GM12878 (cell line): ENCODE measurements at regions not wholly inside any gene's neighbourhood (a gene's known extent, or its start where the extent isn't known, plus 50 kb on each side); places are given as distances from the start of the nearest gene placed in this dataset.

ENCODE experiments used
- ATAC-seq: fragments of 200-7000 bp; cut with Tn5 transposase; 3 replicates; pipeline ENCODE4 v1.9.1; 2020; ENCODE audit warnings: mild to moderate bottlenecking, moderate library complexity
- BruUV-seq: library from RNA; stranded (reverse); fragments of 400-500 nt; replicated peaks from 2 replicates; lab custom pipeline; 2021; lab: Mats Ljungman, UMichigan
- CTCF ChIA-PET: fragments of 300-600 bp; sonication (Branson Sonifier 250); formaldehyde crosslinking; extraction: SDS; loops from one replicate; lab custom pipeline; 2021; ENCODE audit warnings: inconsistent platforms; lab: Yijun Ruan, JAX
- POLR2A ChIA-PET: fragments of 350-600 bp; formaldehyde crosslinking; extraction: SDS; loops from one replicate; lab custom pipeline; 2021; ENCODE audit warnings: inconsistent platforms; lab: Charles Lee
- RAD21 ChIA-PET: fragments of 300-600 bp; sonication (Branson Sonifier 250); formaldehyde crosslinking; loops from one replicate; lab custom pipeline; 2023; ENCODE audit warnings: antibody characterized with exemption; ENCODE audit not compliant: unreplicated experiment; lab: Charles Lee
- SMC1A ChIA-PET: fragments of 300-600 bp; sonication (Branson Sonifier 250); formaldehyde crosslinking; loops from one replicate; lab custom pipeline; 2023; ENCODE audit not compliant: unreplicated experiment, uncharacterized antibody; lab: Charles Lee
- DNase-seq: peaks from one replicate; pipeline ENCODE4 v3.0.0-alpha.2; 2011; ENCODE audit warnings: low read depth, low spot score
- FAIRE-seq: peaks from 3 replicates; lab custom pipeline; 2011; peaks lifted over from hg19 to GRCh38; lab: Jason Lieb, UNC
- H2AFZ ChIP-seq: 2 replicates; pipeline ENCODE4 v1.6.0; 2011; ENCODE audit warnings: low read depth, low read length, control low read depth; ENCODE audit not compliant: control insufficient read depth
- H3K27ac ChIP-seq: 2 replicates; pipeline ENCODE4 v1.5.1; 2011; ENCODE audit warnings: control low read depth; ENCODE audit not compliant: control insufficient read depth, insufficient read depth
- H3K27me3 ChIP-seq, 2 experiments: replicated peaks in 1 of 2; 2 replicates each; pipeline versions ENCODE4 v1.6.0 to v1.6.1; 2011; ENCODE audit warnings: low read length in 1 of 2; ENCODE audit not compliant: control insufficient read depth in 2 of 2, insufficient read depth in 2 of 2
- H3K36me3 ChIP-seq, 2 experiments: 2 replicates each; pipeline ENCODE4 v1.5.1; 2011; ENCODE audit warnings: low read length in 1 of 2; ENCODE audit not compliant: control insufficient read depth in 2 of 2, insufficient read depth in 2 of 2
- H3K4me1 ChIP-seq: 2 replicates; pipeline ENCODE4 v1.6.1; 2011; ENCODE audit warnings: mild to moderate bottlenecking, low read length, moderate library complexity, mixed read lengths; ENCODE audit not compliant: control insufficient read depth, insufficient read depth
- H3K4me2 ChIP-seq: 2 replicates; pipeline ENCODE4 v1.6.0; 2011; ENCODE audit warnings: control low read depth; ENCODE audit not compliant: control insufficient read depth, insufficient read depth
- H3K4me3 ChIP-seq: fragments of 200-600 bp; sonication (generic); 2 replicates; pipeline ENCODE4 v1.5.1; 2016
- H3K79me2 ChIP-seq: 2 replicates; pipeline ENCODE4 v1.6.0; 2011; ENCODE audit warnings: low read length; ENCODE audit not compliant: control insufficient read depth, insufficient read depth
- H3K9ac ChIP-seq: 2 replicates; pipeline ENCODE4 v1.8.0; 2011; ENCODE audit warnings: low read length, control low read depth, mixed read lengths; ENCODE audit not compliant: control insufficient read depth, insufficient read depth
- H3K9me3 ChIP-seq: replicated peaks from 3 replicates; pipeline ENCODE4 v1.5.1; 2011; ENCODE audit warnings: mild to moderate bottlenecking, low read length; ENCODE audit not compliant: control insufficient read depth, insufficient read depth
- H4K20me1 ChIP-seq: 2 replicates; pipeline ENCODE4 v1.6.0; 2011; ENCODE audit not compliant: control insufficient read depth, insufficient read depth
- BCLAF1 ChIP-seq: fragments of 450-650 bp; IDR thresholded peaks from 2 replicates; pipeline ENCODE4 v1.6.1; 2017; ENCODE audit warnings: antibody characterized with exemption, mild to moderate bottlenecking, moderate library complexity
- EGR1 ChIP-seq, 2 experiments: IDR thresholded peaks; 1 replicate in 1 of 2; 2 replicates in 1 of 2; pipeline ENCODE4 v1.6.1; 2011 to 2012; ENCODE audit warnings: low read depth in 2 of 2, low read length in 2 of 2, borderline replicate concordance in 1 of 2, mild to moderate bottlenecking in 1 of 2, moderate library complexity in 1 of 2
- ELK1 ChIP-seq: IDR thresholded peaks from 2 replicates; pipeline ENCODE4 v1.6.1; 2012; ENCODE audit warnings: low read depth, low read length, improper control_type of control experiment
- JUNB ChIP-seq: IDR thresholded peaks from 2 replicates; pipeline ENCODE4 v1.6.1; 2016; ENCODE audit warnings: antibody characterized with exemption, mild to moderate bottlenecking
- NFXL1 ChIP-seq: fragments of 450-650 bp; IDR thresholded peaks from 2 replicates; pipeline ENCODE4 v1.6.1; 2017; ENCODE audit warnings: antibody characterized with exemption, mild to moderate bottlenecking, borderline replicate concordance
- RELA ChIP-seq: fragments of 450-650 bp; IDR thresholded peaks from 2 replicates; pipeline ENCODE4 v1.8.0; 2014; ENCODE audit warnings: borderline replicate concordance; ENCODE audit not compliant: partially characterized antibody
- ZNF217 ChIP-seq: fragments of 450-650 bp; IDR thresholded peaks from 2 replicates; pipeline ENCODE4 v1.6.1; 2017; ENCODE audit warnings: antibody characterized with exemption, mild to moderate bottlenecking
- in situ Hi-C: fragments of 300-500 bp; cut with MboI; formaldehyde crosslinking; loops from 9 replicates; pipeline ENCODE4 v1.14.3; 2018; ENCODE audit warnings: mixed read lengths
- intact Hi-C: fragments of 100-400 bp; cut with micrococcal nuclease; formaldehyde crosslinking; loops from one replicate; pipeline ENCODE4 v1.14.2; 2022; ENCODE audit not compliant: unreplicated experiment

GRCh38 chr12:60194678-60195077 is 598.8 kb downstream of the SLC16A7 start:
- no peak overlapping the region for H3K9ac ChIP-seq
- FAIRE-seq (no peak), ATAC-seq (no peak), DNase-seq (no peak)
- no peaks in the 10 kb centered on the region for H3K4me1 ChIP-seq
- in situ Hi-C loops = no loop called here
- H4K20me1 ChIP-seq = no peaks in the 10 kb centered on the region
- H3K9me3 ChIP-seq = no peaks in the 10 kb centered on the region
- no peaks in the 10 kb centered on the region for H3K36me3 ChIP-seq
- ChIA-PET SMC1A (no interaction called here), POLR2A (no interaction called here), RAD21 (no interaction called here), CTCF (no interaction called here)
- H3K27me3 ChIP-seq = no peaks in the 10 kb centered on the region
- no peak overlapping the region for H3K27ac ChIP-seq
- H2AFZ ChIP-seq = no peak overlapping the region
- no peak overlapping the region for H3K4me3 ChIP-seq
- no TSS peak for BruUV-seq
- TF ChIP-seq ELK1 (no peak), ZNF217 (no peak), JUNB (no peak), NFXL1 (no peak), BCLAF1 (no peak), EGR1 (IDR thresholded peaks at IDR 0.05; ENCODE audit: borderline replicate concordance in 1 of 2, low read depth in 2 of 2, low read length in 2 of 2) (no peak), RELA (no peak)
- intact Hi-C loops = no loop called here
- H3K4me2 ChIP-seq = no peak overlapping the region
- no peaks in the 10 kb centered on the region for H3K79me2 ChIP-seq
